Sigmoid colon (tissue), 4 donors: ENCODE measurements at regions not wholly inside any gene's neighbourhood (a gene's known extent, or its start where the extent isn't known, plus 50 kb on each side); places are given as distances from the start of the nearest gene placed in this dataset.

Source experiments
- EP300 ChIP-seq, 4 donors: sonication (generic); formaldehyde crosslinking; IDR thresholded peaks; one replicate each; pipeline ENCODE4 v1.6.1; 2017; ENCODE audit warnings: antibody characterized with exemption in 4 of 4
- POLR2A ChIP-seq, 2 donors: fragments of 450-650 bp; IDR thresholded peaks; one replicate each; pipeline ENCODE4 v1.6.1; 2016; ENCODE audit warnings: antibody characterized with exemption in 2 of 2, mild to moderate bottlenecking in 2 of 2, moderate library complexity in 2 of 2
- POLR2AphosphoS5 ChIP-seq, 4 donors: sonication (generic); formaldehyde crosslinking; IDR thresholded peaks; one replicate each; pipeline ENCODE4 v1.6.1; 2017; ENCODE audit warnings: antibody characterized with exemption in 4 of 4
- TF ChIP-seq, protein P1 (sequence below), 4 experiments: fragments of 450-650 bp in 3 of 4; fragments of 200-600 bp in 1 of 4; IDR thresholded peaks; one replicate each; pipeline ENCODE4 v1.5.1; 2016 to 2019; ENCODE audit warnings: antibody characterized with exemption in 4 of 4, mild to moderate bottlenecking in 3 of 4, moderate library complexity in 2 of 4

GRCh38 chr5:67435032-67435431 is 238.4 kb upstream of the CD180 start:
- TF ChIP-seq EP300 (IDR thresholded peaks at IDR 0.05) (no peak), POLR2AphosphoS5 (IDR thresholded peaks at IDR 0.05) (no peak), POLR2A (IDR thresholded peaks at IDR 0.05) (no peak)
- TF ChIP-seq, protein P1, sequence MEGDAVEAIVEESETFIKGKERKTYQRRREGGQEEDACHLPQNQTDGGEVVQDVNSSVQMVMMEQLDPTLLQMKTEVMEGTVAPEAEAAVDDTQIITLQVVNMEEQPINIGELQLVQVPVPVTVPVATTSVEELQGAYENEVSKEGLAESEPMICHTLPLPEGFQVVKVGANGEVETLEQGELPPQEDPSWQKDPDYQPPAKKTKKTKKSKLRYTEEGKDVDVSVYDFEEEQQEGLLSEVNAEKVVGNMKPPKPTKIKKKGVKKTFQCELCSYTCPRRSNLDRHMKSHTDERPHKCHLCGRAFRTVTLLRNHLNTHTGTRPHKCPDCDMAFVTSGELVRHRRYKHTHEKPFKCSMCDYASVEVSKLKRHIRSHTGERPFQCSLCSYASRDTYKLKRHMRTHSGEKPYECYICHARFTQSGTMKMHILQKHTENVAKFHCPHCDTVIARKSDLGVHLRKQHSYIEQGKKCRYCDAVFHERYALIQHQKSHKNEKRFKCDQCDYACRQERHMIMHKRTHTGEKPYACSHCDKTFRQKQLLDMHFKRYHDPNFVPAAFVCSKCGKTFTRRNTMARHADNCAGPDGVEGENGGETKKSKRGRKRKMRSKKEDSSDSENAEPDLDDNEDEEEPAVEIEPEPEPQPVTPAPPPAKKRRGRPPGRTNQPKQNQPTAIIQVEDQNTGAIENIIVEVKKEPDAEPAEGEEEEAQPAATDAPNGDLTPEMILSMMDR (IDR thresholded peaks at IDR 0.05): no peak
